ENCODE measurements at regions not wholly inside any gene's neighbourhood (a gene's known extent, or its start where the extent isn't known, plus 50 kb on each side); places are given as distances from the start of the nearest gene placed in this dataset.

DNA sequence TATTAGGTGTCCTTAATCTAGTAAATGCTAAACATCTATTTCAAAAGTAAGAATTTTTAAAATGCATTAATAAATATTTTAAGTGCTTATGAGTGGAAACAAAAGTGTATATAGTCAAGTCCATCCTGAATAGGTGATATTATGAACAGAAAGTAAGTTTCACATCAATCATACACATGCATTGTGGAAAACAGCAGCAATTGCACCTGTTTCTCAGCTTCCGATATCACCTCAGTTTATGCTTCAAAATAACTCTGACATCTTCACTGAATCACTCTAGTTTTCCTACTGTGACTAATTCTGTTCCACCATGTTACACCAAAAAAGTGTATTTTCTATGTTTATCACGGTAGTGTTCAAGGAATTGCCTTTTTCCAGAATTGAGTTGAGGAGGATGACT is 172.6 kb upstream of the MANEA start:
- Mint-ChIP-seq H3K27me3 (ENCODE audit: low read depth, poor library complexity) (no peaks in the 10 kb centered on the region), H3K36me3 (ENCODE audit: low read depth) (no peaks in the 10 kb centered on the region), H3K27ac (no peak overlapping the region), H3K9me3 (no peaks in the 10 kb centered on the region), H3K4me1 (no peaks in the 10 kb centered on the region), H3K4me3 (no peak overlapping the region)
- TF ChIP-seq, protein P1, sequence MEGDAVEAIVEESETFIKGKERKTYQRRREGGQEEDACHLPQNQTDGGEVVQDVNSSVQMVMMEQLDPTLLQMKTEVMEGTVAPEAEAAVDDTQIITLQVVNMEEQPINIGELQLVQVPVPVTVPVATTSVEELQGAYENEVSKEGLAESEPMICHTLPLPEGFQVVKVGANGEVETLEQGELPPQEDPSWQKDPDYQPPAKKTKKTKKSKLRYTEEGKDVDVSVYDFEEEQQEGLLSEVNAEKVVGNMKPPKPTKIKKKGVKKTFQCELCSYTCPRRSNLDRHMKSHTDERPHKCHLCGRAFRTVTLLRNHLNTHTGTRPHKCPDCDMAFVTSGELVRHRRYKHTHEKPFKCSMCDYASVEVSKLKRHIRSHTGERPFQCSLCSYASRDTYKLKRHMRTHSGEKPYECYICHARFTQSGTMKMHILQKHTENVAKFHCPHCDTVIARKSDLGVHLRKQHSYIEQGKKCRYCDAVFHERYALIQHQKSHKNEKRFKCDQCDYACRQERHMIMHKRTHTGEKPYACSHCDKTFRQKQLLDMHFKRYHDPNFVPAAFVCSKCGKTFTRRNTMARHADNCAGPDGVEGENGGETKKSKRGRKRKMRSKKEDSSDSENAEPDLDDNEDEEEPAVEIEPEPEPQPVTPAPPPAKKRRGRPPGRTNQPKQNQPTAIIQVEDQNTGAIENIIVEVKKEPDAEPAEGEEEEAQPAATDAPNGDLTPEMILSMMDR (IDR thresholded peaks at IDR 0.05), result no peak
- DNase-seq, result no peak

DNA sequence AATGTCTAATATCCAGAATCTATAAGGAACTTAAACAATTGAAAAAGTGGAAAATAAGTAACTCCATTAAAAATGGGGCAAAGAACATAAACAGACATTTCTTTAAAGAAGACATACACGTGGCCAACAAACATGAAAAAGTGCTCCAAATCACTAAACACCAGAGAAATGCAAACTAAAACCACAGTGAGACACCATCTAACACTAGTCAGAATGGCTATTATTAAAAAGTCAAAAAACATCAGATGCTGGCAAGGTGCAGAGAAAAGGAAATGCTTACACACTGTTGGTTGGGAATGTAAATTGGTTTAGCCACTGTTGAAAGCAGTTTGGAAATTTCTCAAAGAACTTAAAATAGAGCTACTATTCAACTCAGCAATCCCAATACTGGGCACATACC is 169.2 kb upstream of the MANEA start:
- H3K27ac Mint-ChIP-seq, result no peak overlapping the region
- no peak overlapping the region for H3K4me3 Mint-ChIP-seq
- no peaks in the 10 kb centered on the region for H3K36me3 Mint-ChIP-seq (ENCODE audit: low read depth)
- no peaks in the 10 kb centered on the region for H3K27me3 Mint-ChIP-seq (ENCODE audit: low read depth, poor library complexity)
- TF ChIP-seq, protein P1 (IDR thresholded peaks at IDR 0.05), result no peak
- DNase-seq, result no peak
- no peaks in the 10 kb centered on the region for H3K9me3 Mint-ChIP-seq
- no peaks in the 10 kb centered on the region for H3K4me1 Mint-ChIP-seq

DNA sequence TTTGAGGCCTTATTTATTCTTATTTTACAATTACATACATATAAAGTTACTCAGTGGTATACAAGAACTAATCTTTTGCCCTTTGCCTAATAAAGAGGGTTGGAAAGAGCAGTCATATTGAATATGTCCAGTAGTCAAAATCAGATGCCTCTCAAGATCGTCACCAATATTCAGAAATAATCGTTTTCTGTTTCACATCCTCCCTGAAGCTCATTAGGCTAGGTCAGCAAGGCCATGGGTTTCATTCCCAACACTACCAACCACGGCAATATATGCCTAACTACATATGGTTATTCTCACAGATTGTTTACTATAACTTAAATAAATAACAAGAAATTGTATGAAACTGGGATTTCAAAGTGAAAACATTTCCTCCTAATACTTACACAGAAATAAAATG is 167.2 kb upstream of the MANEA start:
- TF ChIP-seq, protein P1 (IDR thresholded peaks at IDR 0.05), result no peak
- H3K4me1 Mint-ChIP-seq, result peaks cover 4% of the 10 kb centered on the region

DNA sequence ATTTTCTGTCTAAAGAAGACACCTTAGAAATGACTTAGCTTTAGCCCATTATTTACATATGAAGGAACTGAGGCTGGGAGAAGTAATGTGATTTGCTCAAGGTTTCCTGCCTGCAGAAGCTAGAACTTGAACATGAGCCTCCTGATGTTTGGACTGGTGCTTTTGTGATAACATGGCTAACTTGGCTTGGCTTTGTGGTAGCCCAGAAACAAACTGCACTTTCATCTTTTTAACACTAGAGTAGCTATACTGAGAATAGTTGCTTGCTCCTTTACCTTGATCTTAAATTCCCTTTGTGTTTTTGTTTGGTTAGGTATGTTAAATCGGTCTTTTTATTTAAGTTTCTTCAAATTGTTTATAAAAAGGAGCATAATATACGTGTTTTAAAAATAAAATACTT is 163.5 kb upstream of the MANEA start:
- H3K4me1 Mint-ChIP-seq, result peaks cover 4% of the 10 kb centered on the region
- no peak overlapping the region for H3K27ac Mint-ChIP-seq
- no peak overlapping the region for H3K4me3 Mint-ChIP-seq
- TF ChIP-seq, protein P1 (IDR thresholded peaks at IDR 0.05), result no peak
- H3K36me3 Mint-ChIP-seq (ENCODE audit: low read depth), result no peaks in the 10 kb centered on the region
- H3K9me3 Mint-ChIP-seq, result no peaks in the 10 kb centered on the region
- no peak for DNase-seq
- no peaks in the 10 kb centered on the region for H3K27me3 Mint-ChIP-seq (ENCODE audit: low read depth, poor library complexity)

More for the DNA sequence above, 167.2 kb upstream of the MANEA start:
- Mint-ChIP-seq H3K9me3 (no peaks in the 10 kb centered on the region), H3K27me3 (ENCODE audit: low read depth, poor library complexity) (no peaks in the 10 kb centered on the region), H3K27ac (no peak overlapping the region), H3K36me3 (ENCODE audit: low read depth) (no peaks in the 10 kb centered on the region), H3K4me3 (no peak overlapping the region)
- no peak for DNase-seq

DNA sequence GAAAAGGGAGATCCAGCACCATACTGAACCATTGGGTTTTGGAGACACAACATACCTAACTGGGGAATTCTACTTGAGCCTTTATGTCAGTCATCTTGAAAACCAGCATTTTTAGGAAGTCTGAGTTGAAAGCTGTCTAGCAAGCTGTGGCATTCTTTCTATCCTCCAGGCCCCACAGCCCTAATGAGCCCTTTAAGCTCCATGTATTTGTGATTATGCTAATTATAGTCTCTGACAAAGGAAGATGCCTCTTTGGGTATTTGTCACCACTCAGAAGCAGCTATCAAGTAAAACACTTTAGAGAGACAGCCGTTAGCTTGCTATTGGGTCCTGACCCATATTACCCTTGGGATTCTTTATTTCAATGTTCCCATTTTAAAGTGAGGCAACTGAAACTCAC is 159.5 kb upstream of the MANEA start:
- TF ChIP-seq, protein P1 (IDR thresholded peaks at IDR 0.05), result no peak
- H3K27ac Mint-ChIP-seq, result no peak overlapping the region
- no peak overlapping the region for H3K4me3 Mint-ChIP-seq
- peaks cover 4% of the 10 kb centered on the region for H3K4me1 Mint-ChIP-seq
- H3K9me3 Mint-ChIP-seq, result peaks cover 27% of the 10 kb centered on the region
- DNase-seq, result no peak
- peaks cover 3% of the 10 kb centered on the region for H3K27me3 Mint-ChIP-seq (ENCODE audit: low read depth, poor library complexity)
- H3K36me3 Mint-ChIP-seq (ENCODE audit: low read depth), result peaks cover 6% of the 10 kb centered on the region

DNA sequence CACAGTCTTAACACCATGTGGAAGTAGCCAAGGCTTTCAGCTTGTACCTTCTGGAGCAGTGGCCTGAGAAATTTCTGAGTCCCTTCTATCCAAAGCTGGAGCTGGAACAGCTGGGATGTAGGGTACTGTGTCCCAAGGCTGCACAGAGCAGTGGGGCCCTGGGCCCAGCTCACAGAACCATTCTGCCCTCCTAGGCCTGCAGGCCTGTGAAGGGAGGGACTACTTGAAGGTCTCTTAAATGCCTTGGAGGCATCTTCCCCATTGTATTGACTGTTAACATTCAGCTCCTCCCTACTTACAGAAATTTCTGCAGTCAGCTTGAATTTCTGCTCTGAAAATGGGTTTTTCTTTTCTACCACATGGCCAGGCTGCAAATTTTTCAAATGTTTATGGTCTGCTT is 156.5 kb upstream of the MANEA start:
- TF ChIP-seq, protein P1 (IDR thresholded peaks at IDR 0.05), result no peak
- peaks cover 6% of the 10 kb centered on the region for H3K36me3 Mint-ChIP-seq (ENCODE audit: low read depth)

More for the DNA sequence above, 156.5 kb upstream of the MANEA start:
- H3K27me3 Mint-ChIP-seq (ENCODE audit: low read depth, poor library complexity), result peaks cover 6% of the 10 kb centered on the region
- no peak overlapping the region for H3K4me3 Mint-ChIP-seq
- no peak overlapping the region for H3K27ac Mint-ChIP-seq
- peaks cover 13% of the 10 kb centered on the region for H3K4me1 Mint-ChIP-seq
- DNase-seq, result no peak
- H3K9me3 Mint-ChIP-seq, result peaks cover 27% of the 10 kb centered on the region
